ENCODE measurements at regions not wholly inside any gene's neighbourhood (a gene's known extent, or its start where the extent isn't known, plus 50 kb on each side); places are given as distances from the start of the nearest gene placed in this dataset.

GRCh38 chr15:37880835-37881153 lies 53.6 kb upstream of the TMCO5A start:
- DNase-seq = no peak

GRCh38 chr15:37881237-37882013 lies 53.0 kb upstream of the TMCO5A start:
- no peak for DNase-seq

GRCh38 chr15:37882640-37883039 lies 51.8 kb upstream of the TMCO5A start:
- no peak for DNase-seq

Measured in NCI-H526 treated with DMSO at 0.1 percent for 48 hours (cell line).